H1 (cell line): ENCODE measurements at regions not wholly inside any gene's neighbourhood (a gene's known extent, or its start where the extent isn't known, plus 50 kb on each side); places are given as distances from the start of the nearest gene placed in this dataset.

Experiments used
- CTCF ChIA-PET: fragments of 300-600 bp; sonication (Branson Sonifier 250); formaldehyde crosslinking; loops from one replicate; lab custom pipeline; 2021; ENCODE audit not compliant: partially characterized antibody; lab: Charles Lee
- POLR2A ChIA-PET: fragments of 300-600 bp; sonication (Branson Sonifier 250); formaldehyde crosslinking; loops from one replicate; lab custom pipeline; 2021; ENCODE audit warnings: inconsistent platforms; ENCODE audit not compliant: partially characterized antibody; lab: Charles Lee
- DNase-seq, 2 experiments: peaks; one replicate each; pipeline versions ENCODE4 v3.0.0 to v3.0.0-alpha.2; 2010 to 2022; ENCODE audit warnings: low spot score in 2 of 2, low read depth in 1 of 2, mixed read lengths in 1 of 2
- FAIRE-seq: peaks from 2 replicates; lab custom pipeline; 2011; peaks lifted over from hg19 to GRCh38; lab: Jason Lieb, UNC
- H2AFZ ChIP-seq: 2 replicates; pipeline ENCODE4 v1.8.1; 2012; ENCODE audit warnings: low read length, inconsistent platforms
- H2AK5ac ChIP-seq: 2 replicates; pipeline ENCODE4 v1.6.1; 2013; ENCODE audit warnings: low read depth, low read length
- H2BK120ac ChIP-seq: replicated peaks from 2 replicates; pipeline ENCODE3; 2013; ENCODE audit warnings: low read depth, low read length, inconsistent platforms
- H2BK12ac ChIP-seq: 2 replicates; pipeline ENCODE4 v1.6.1; 2013; ENCODE audit warnings: low read depth, low read length
- H2BK15ac ChIP-seq: 2 replicates; pipeline ENCODE4 v1.6.1; 2013; ENCODE audit warnings: low read length
- H2BK20ac ChIP-seq: 2 replicates; pipeline ENCODE4 v1.6.1; 2013; ENCODE audit warnings: low read length
- H2BK5ac ChIP-seq: 2 replicates; pipeline ENCODE4 v1.6.1; 2013; ENCODE audit warnings: low read depth, low read length
- H3K14ac ChIP-seq: 2 replicates; pipeline ENCODE4 v1.6.1; 2013; ENCODE audit warnings: inconsistent platforms; ENCODE audit not compliant: insufficient read length
- H3K18ac ChIP-seq: 2 replicates; pipeline ENCODE4 v1.6.1; 2013; ENCODE audit warnings: low read length; ENCODE audit errors: extremely low read depth
- H3K23ac ChIP-seq: 2 replicates; pipeline ENCODE4 v1.6.1; 2013; ENCODE audit warnings: inconsistent platforms; ENCODE audit not compliant: insufficient read length
- H3K23me2 ChIP-seq: 2 replicates; pipeline ENCODE4 v1.6.1; 2013; ENCODE audit warnings: low read depth, low read length
- H3K27ac ChIP-seq: 2 replicates; pipeline ENCODE4 v1.6.1; 2011; ENCODE audit warnings: low read depth, low read length, inconsistent platforms
- H3K27me3 ChIP-seq, 4 experiments: replicated peaks in 1 of 4; 1 replicate in 1 of 4; 2 replicates in 3 of 4; pipeline versions ENCODE4 v1.6.1 to v1.8.1; 2011 to 2013; ENCODE audit warnings: low read length in 3 of 4, mild to moderate bottlenecking in 3 of 4, inconsistent platforms in 2 of 4, mixed read lengths in 2 of 4, moderate library complexity in 1 of 4; ENCODE audit not compliant: control insufficient read depth in 3 of 4, insufficient read depth in 3 of 4; ENCODE audit errors: extremely low read depth in 1 of 4
- H3K36me3 ChIP-seq, 4 experiments: 2 replicates each; pipeline versions ENCODE4 v1.6.1 to v1.8.1; 2011 to 2013; ENCODE audit warnings: mild to moderate bottlenecking in 4 of 4, low read length in 3 of 4, moderate library complexity in 2 of 4, control low read depth in 1 of 4, inconsistent platforms in 1 of 4; ENCODE audit not compliant: insufficient read depth in 4 of 4, control insufficient read depth in 2 of 4
- H3K4ac ChIP-seq: replicated peaks from 2 replicates; pipeline ENCODE3; 2013; ENCODE audit warnings: low read length, low read depth, mixed read lengths, inconsistent platforms; ENCODE audit not compliant: insufficient read length
- H3K4me1 ChIP-seq, 4 experiments: replicated peaks in 1 of 4; 1 replicate in 1 of 4; 2 replicates in 3 of 4; pipeline versions ENCODE4 v1.6.1 to v1.8.1; 2011 to 2013; ENCODE audit warnings: low read length in 3 of 4, inconsistent platforms in 2 of 4, mixed read lengths in 1 of 4; ENCODE audit not compliant: insufficient read depth in 4 of 4, control insufficient read depth in 3 of 4
- H3K4me2 ChIP-seq, 2 experiments: 2 replicates each; pipeline versions ENCODE4 v1.6.1 to v1.8.1; 2011 to 2013; ENCODE audit warnings: low read depth in 2 of 2, low read length in 2 of 2, control low read depth in 1 of 2, inconsistent platforms in 1 of 2, mild to moderate bottlenecking in 1 of 2; ENCODE audit not compliant: insufficient read depth in 1 of 2
- H3K4me3 ChIP-seq, 4 experiments: fragments of 200-600, 300-600 bp in 1 of 4; sonication (generic), shearing (Covaris generic), sonication (Bioruptor Twin) in 1 of 4; 2 replicates each; pipeline versions ENCODE4 v1.5.1 to v1.8.1; 2011 to 2016; ENCODE audit warnings: low read length in 4 of 4, low read depth in 3 of 4, control low read depth in 2 of 4, inconsistent platforms in 2 of 4, mild to moderate bottlenecking in 2 of 4, mixed read lengths in 1 of 4, moderate library complexity in 1 of 4; ENCODE audit not compliant: insufficient read depth in 2 of 4; ENCODE audit errors: extremely low read depth in 1 of 4
- H3K56ac ChIP-seq: replicated peaks from 2 replicates; pipeline ENCODE3; 2013; ENCODE audit warnings: low read depth, mild to moderate bottlenecking, mixed read lengths, low read length, inconsistent platforms; ENCODE audit not compliant: insufficient read length
- H3K79me1 ChIP-seq: 2 replicates; pipeline ENCODE4 v1.6.1; 2013; ENCODE audit warnings: low read depth, low read length, control low read depth
- H3K79me2 ChIP-seq, 2 experiments: 2 replicates each; pipeline versions ENCODE4 v1.6.1 to v1.8.1; 2012 to 2013; ENCODE audit warnings: low read length in 2 of 2, mild to moderate bottlenecking in 2 of 2, inconsistent platforms in 1 of 2; ENCODE audit not compliant: insufficient read depth in 2 of 2, control insufficient read depth in 1 of 2
- H3K9ac ChIP-seq, 4 experiments: replicated peaks in 1 of 4; 1 replicate in 1 of 4; 2 replicates in 3 of 4; pipeline versions ENCODE4 v1.6.1 to v1.8.1; 2011 to 2013; ENCODE audit warnings: low read depth in 3 of 4, low read length in 3 of 4, control low read depth in 2 of 4, mild to moderate bottlenecking in 2 of 4, moderate library complexity in 2 of 4, inconsistent platforms in 1 of 4; ENCODE audit errors: extremely low read depth in 1 of 4
- H3K9me3 ChIP-seq, 2 experiments: 2 replicates each; pipeline versions ENCODE4 v1.6.1 to v1.8.1; 2012 to 2013; ENCODE audit warnings: mild to moderate bottlenecking in 2 of 2, moderate library complexity in 2 of 2, control low read depth in 1 of 2, inconsistent platforms in 1 of 2, low read depth in 1 of 2, low read length in 1 of 2, mixed read lengths in 1 of 2; ENCODE audit not compliant: insufficient read depth in 2 of 2
- H4K20me1 ChIP-seq, 2 experiments: replicated peaks in 1 of 2; 2 replicates each; pipeline versions ENCODE3 to v1.8.1; 2011 to 2013; ENCODE audit warnings: inconsistent platforms in 2 of 2, low read length in 2 of 2, mild to moderate bottlenecking in 1 of 2; ENCODE audit not compliant: insufficient read depth in 2 of 2, control insufficient read depth in 1 of 2
- H4K5ac ChIP-seq: 2 replicates; pipeline ENCODE4 v1.6.1; 2013; ENCODE audit warnings: low read length, low read depth, mixed read lengths, inconsistent platforms; ENCODE audit not compliant: insufficient read length
- H4K8ac ChIP-seq: 2 replicates; pipeline ENCODE4 v1.8.0; 2013; ENCODE audit warnings: mild to moderate bottlenecking, moderate library complexity, low read length, inconsistent platforms; ENCODE audit not compliant: insufficient read depth; ENCODE audit errors: extremely low read depth
- H4K91ac ChIP-seq: replicated peaks from 2 replicates; pipeline ENCODE3; 2013; ENCODE audit warnings: low read length, mixed read lengths, inconsistent platforms; ENCODE audit not compliant: insufficient read length
- CBX5 ChIP-seq: fragments of 300-800, 300-1000 bp; sonication (generic); IDR thresholded peaks from 2 replicates; pipeline ENCODE4 v1.7.1; 2016; ENCODE audit warnings: antibody characterized with exemption, low read length, low read depth
- EP300 ChIP-seq, 2 experiments: IDR thresholded peaks; 1 replicate in 1 of 2; 2 replicates in 1 of 2; pipeline ENCODE4 v1.6.1; 2011 to 2012; ENCODE audit warnings: low read depth in 2 of 2, low read length in 2 of 2, mild to moderate bottlenecking in 2 of 2, borderline replicate concordance in 1 of 2, inconsistent platforms in 1 of 2, moderate library complexity in 1 of 2
- GABPA ChIP-seq: IDR thresholded peaks from 2 replicates; pipeline ENCODE4 v1.6.1; 2011; ENCODE audit warnings: mild to moderate bottlenecking, low read length, moderate library complexity, borderline replicate concordance; ENCODE audit not compliant: insufficient read depth
- GTF2F1 ChIP-seq: IDR thresholded peaks from 2 replicates; pipeline ENCODE4 v1.6.1; 2012; ENCODE audit warnings: low read depth, low read length, improper control_type of control experiment, borderline replicate concordance
- JUN ChIP-seq: IDR thresholded peaks from 2 replicates; pipeline ENCODE4 v1.6.1; 2011; ENCODE audit warnings: low read depth, mild to moderate bottlenecking, improper control_type of control experiment, low read length
- KDM4A ChIP-seq: IDR thresholded peaks from one replicate; pipeline ENCODE4 v1.7.1; 2012; ENCODE audit warnings: low read depth, mild to moderate bottlenecking, moderate library complexity, low read length, inconsistent platforms; ENCODE audit not compliant: severe bottlenecking
- MAFK ChIP-seq: IDR thresholded peaks from 2 replicates; pipeline ENCODE4 v1.6.1; 2012; ENCODE audit warnings: low read depth, mild to moderate bottlenecking, improper control_type of control experiment, low read length
- SAP30 ChIP-seq: fragments of 300-600 bp; sonication (generic); IDR thresholded peaks from 2 replicates; pipeline ENCODE4 v1.7.1; 2012; ENCODE audit warnings: low read length, moderate library complexity, mild to moderate bottlenecking, inconsistent platforms; ENCODE audit not compliant: insufficient read depth, insufficient replicate concordance
- SP4 ChIP-seq: IDR thresholded peaks from 2 replicates; pipeline ENCODE4 v1.6.1; 2012; ENCODE audit warnings: low read length, inconsistent platforms
- TBP ChIP-seq: IDR thresholded peaks from 2 replicates; pipeline ENCODE4 v1.6.1; 2011; ENCODE audit warnings: low read depth, low read length, improper control_type of control experiment
- WGBS, 2 experiments: shearing (Covaris generic) in 1 of 2; methylation state at CpG; one replicate each; pipeline versions ENCODE4 v1.1.6 to v1.1.7; 2013 to 2015; ENCODE audit warnings: low lambda C conversion rate in 2 of 2, mixed read lengths in 2 of 2, inconsistent platforms in 1 of 2, low coverage in 1 of 2, missing lambda C conversion rate in 1 of 2; ENCODE audit not compliant: insufficient replicate concordance in 2 of 2, insufficient coverage in 1 of 2, insufficient read length in 1 of 2; ENCODE audit errors: extremely low coverage in 1 of 2, missing lambda C conversion rate in 1 of 2; 5-methylcytosine and 5-hydroxymethylcytosine counted together

- no peak overlapping the region for H2BK12ac ChIP-seq
- H4K91ac ChIP-seq, result no peak overlapping the region
- H2BK120ac ChIP-seq, result no peak overlapping the region
- H3K4ac ChIP-seq, result no peak overlapping the region
- no peak overlapping the region for H2BK20ac ChIP-seq
- H3K27ac ChIP-seq, result no peak overlapping the region
- no peaks in the 10 kb centered on the region for H3K36me3 ChIP-seq
- CTCF ChIA-PET, result interaction anchor here (1.2 kb wide), 1 partner anchor 198 kb away, joined by 3 read pairs; no protein-coding TSS in a partner anchor
- no peak overlapping the region for H3K4me3 ChIP-seq
- H3K4me2 ChIP-seq, result no peak overlapping the region
- no peak overlapping the region for H3K9ac ChIP-seq
- POLR2A ChIA-PET, result no interaction called here
- no peaks in the 10 kb centered on the region for H3K27me3 ChIP-seq
- DNase-seq (no peak), FAIRE-seq (no peak)
- H2BK5ac ChIP-seq, result no peak overlapping the region
- H3K14ac ChIP-seq, result no peak overlapping the region
- H2AFZ ChIP-seq, result no peak overlapping the region
- no peaks in the 10 kb centered on the region for H3K9me3 ChIP-seq
- H3K56ac ChIP-seq, result no peak overlapping the region
- WGBS, 2 experiments, result 87% methylated on average over 7 of the region's 7 CpGs; no CpG with 5 or more reads in 1 of the 2 experiments
- H4K20me1 ChIP-seq, result no peaks in the 10 kb centered on the region
- no peak overlapping the region for H2AK5ac ChIP-seq
- TF ChIP-seq EP300 (IDR thresholded peaks at IDR 0.05; ENCODE audit: borderline replicate concordance in 1 of 2, low read depth in 2 of 2, low read length in 2 of 2), result no peak
- TF ChIP-seq GABPA, result no peak
- no peak for TF ChIP-seq CBX5
- TF ChIP-seq MAFK, result no peak
- TF ChIP-seq SP4, result no peak
- no peak for TF ChIP-seq TBP
- TF ChIP-seq KDM4A, result no peak
- TF ChIP-seq JUN, result no peak
- TF ChIP-seq SAP30, result no peak
- no peak for TF ChIP-seq GTF2F1
- no peak overlapping the region for H4K5ac ChIP-seq
- no peaks in the 10 kb centered on the region for H3K23me2 ChIP-seq
- no peak overlapping the region for H4K8ac ChIP-seq
- H2BK15ac ChIP-seq, result no peak overlapping the region
- no peaks in the 10 kb centered on the region for H3K79me1 ChIP-seq
- H3K4me1 ChIP-seq, result no peaks in the 10 kb centered on the region
- no peak overlapping the region for H3K18ac ChIP-seq
- H3K23ac ChIP-seq, result no peak overlapping the region
- H3K79me2 ChIP-seq, result no peaks in the 10 kb centered on the region
Observed at GRCh38 chr13:59120297-59120843, 1043.4 kb downstream of the DIAPH3 start.
